ENCODE measurements at regions not wholly inside any gene's neighbourhood (a gene's known extent, or its start where the extent isn't known, plus 50 kb on each side); places are given as distances from the start of the nearest gene placed in this dataset.
"Not testable (repeated sequence)": the region's sequence is repeated elsewhere in the genome, so short reads cannot be mapped to it uniquely, and the experiment has no call there.

GRCh38 chr1:227508431-227508830, 54.9 kb upstream of the ZNF678 start:
- TF ChIP-seq CTCF (IDR thresholded peaks at IDR 0.05), result no peak
- no peaks in the 10 kb centered on the region for H3K4me1 Mint-ChIP-seq
- no peak for DNase-seq
- no peaks in the 10 kb centered on the region for H3K9me3 Mint-ChIP-seq
- peaks cover 0 to 12% of the 10 kb centered on the region in 2 donors for H3K27me3 Mint-ChIP-seq (ENCODE audit: low read depth in 2 of 2)
- no peak overlapping the region for H3K27ac Mint-ChIP-seq
- whole genome bisulfite sequencing (ENCODE audit: insufficient coverage), result 87% methylated on average over 2 of the region's 2 CpGs
- Histone ChIP-seq H3K36me3 (ENCODE audit: control insufficient read depth, insufficient read depth, low read length) (no peaks in the 10 kb centered on the region), H3K4me3 (ENCODE audit: low read length) (no peak overlapping the region), H3K27me3 (ENCODE audit: control insufficient read depth, insufficient read depth, low read length) (peaks cover 2% of the 10 kb centered on the region), H3K4me1 (ENCODE audit: control insufficient read depth, insufficient read depth, low read length) (no peaks in the 10 kb centered on the region), H3K27ac (ENCODE audit: low read length) (no peak overlapping the region), H3K9me3 (ENCODE audit: control insufficient read depth, insufficient read depth, low read length) (no peaks in the 10 kb centered on the region)
- ATAC-seq, result no peak
- H3K4me3 Mint-ChIP-seq, result no peak overlapping the region
- H3K36me3 Mint-ChIP-seq, result no peaks in the 10 kb centered on the region
- intact Hi-C loops (cut with micrococcal nuclease), result no loop called here

- H3K9me3 Mint-ChIP-seq; H3K36me3 Mint-ChIP-seq; H3K4me1 Mint-ChIP-seq; ATAC-seq; H3K36me3 ChIP-seq (ENCODE audit: control insufficient read depth, insufficient read depth, low read length); H3K27me3 ChIP-seq (ENCODE audit: control insufficient read depth, insufficient read depth, low read length); DNase-seq; H3K9me3 ChIP-seq (ENCODE audit: control insufficient read depth, insufficient read depth, low read length); H3K27me3 Mint-ChIP-seq (ENCODE audit: low read depth in 2 of 2); H3K27ac ChIP-seq (ENCODE audit: low read length); H3K27ac Mint-ChIP-seq; H3K4me3 Mint-ChIP-seq; intact Hi-C loops (cut with micrococcal nuclease); H3K4me1 ChIP-seq (ENCODE audit: control insufficient read depth, insufficient read depth, low read length); H3K4me3 ChIP-seq (ENCODE audit: low read length): not testable (repeated sequence)
- no CpG with 5 or more reads among the region's 30 CpGs for WGBS (ENCODE audit: insufficient coverage)
Measured at GRCh38 chr1:227506490-227507393, 56.6 kb upstream of the ZNF678 start.

GRCh38 chr1:227496045-227496444, 67.3 kb upstream of the ZNF678 start:
- H3K4me1 ChIP-seq (ENCODE audit: control insufficient read depth, insufficient read depth, low read length); H3K27ac ChIP-seq (ENCODE audit: low read length); H3K36me3 Mint-ChIP-seq; H3K36me3 ChIP-seq (ENCODE audit: control insufficient read depth, insufficient read depth, low read length); H3K9me3 Mint-ChIP-seq; H3K27me3 Mint-ChIP-seq (ENCODE audit: low read depth in 2 of 2); H3K4me3 Mint-ChIP-seq; H3K27ac Mint-ChIP-seq; H3K4me3 ChIP-seq (ENCODE audit: low read length); intact Hi-C loops (cut with micrococcal nuclease); ATAC-seq; H3K9me3 ChIP-seq (ENCODE audit: control insufficient read depth, insufficient read depth, low read length); H3K4me1 Mint-ChIP-seq; DNase-seq; H3K27me3 ChIP-seq (ENCODE audit: control insufficient read depth, insufficient read depth, low read length): not testable (repeated sequence)
- no CpG with 5 or more reads among the region's 5 CpGs for WGBS (ENCODE audit: insufficient coverage)

- ATAC-seq; H3K4me1 Mint-ChIP-seq; H3K27me3 Mint-ChIP-seq (ENCODE audit: low read depth in 2 of 2); H3K36me3 ChIP-seq (ENCODE audit: control insufficient read depth, insufficient read depth, low read length); H3K27ac Mint-ChIP-seq; DNase-seq; H3K9me3 Mint-ChIP-seq; H3K27me3 ChIP-seq (ENCODE audit: control insufficient read depth, insufficient read depth, low read length); H3K9me3 ChIP-seq (ENCODE audit: control insufficient read depth, insufficient read depth, low read length); H3K4me1 ChIP-seq (ENCODE audit: control insufficient read depth, insufficient read depth, low read length); H3K4me3 Mint-ChIP-seq; H3K4me3 ChIP-seq (ENCODE audit: low read length); H3K36me3 Mint-ChIP-seq; H3K27ac ChIP-seq (ENCODE audit: low read length); intact Hi-C loops (cut with micrococcal nuclease): not testable (repeated sequence)
- 33% methylated on average over 1 of the region's 14 CpGs for WGBS (ENCODE audit: insufficient coverage)
Measured at GRCh38 chr1:227493863-227494551, 69.3 kb upstream of the ZNF678 start.

- peaks cover 3% of the 10 kb centered on the region for H3K9me3 ChIP-seq (ENCODE audit: control insufficient read depth, insufficient read depth, low read length)
- H3K36me3 ChIP-seq (ENCODE audit: control insufficient read depth, insufficient read depth, low read length), result no peaks in the 10 kb centered on the region
- Mint-ChIP-seq H3K9me3 (no peaks in the 10 kb centered on the region), H3K27ac (no peak overlapping the region), H3K4me1 (no peaks in the 10 kb centered on the region), H3K27me3 (ENCODE audit: low read depth in 2 of 2) (no peaks in the 10 kb centered on the region), H3K4me3 (no peak overlapping the region), H3K36me3 (no peaks in the 10 kb centered on the region)
- no peak for TF ChIP-seq CTCF (IDR thresholded peaks at IDR 0.05)
- intact Hi-C loops (cut with micrococcal nuclease), result no loop called here
- H3K27ac ChIP-seq (ENCODE audit: low read length), result no peak overlapping the region
- no peak overlapping the region for H3K4me3 ChIP-seq (ENCODE audit: low read length)
- no peaks in the 10 kb centered on the region for H3K4me1 ChIP-seq (ENCODE audit: control insufficient read depth, insufficient read depth, low read length)
- no peaks in the 10 kb centered on the region for H3K27me3 ChIP-seq (ENCODE audit: control insufficient read depth, insufficient read depth, low read length)
- no peak for ATAC-seq
- DNase-seq, result no peak
- WGBS (ENCODE audit: insufficient coverage), result 67% methylated on average over 5 of the region's 5 CpGs
Measured at GRCh38 chr1:227490478-227490877, 72.9 kb upstream of the ZNF678 start.

Measured in natural killer cell (primary cell).